Daoy (cell line): ENCODE measurements at regions not wholly inside any gene's neighbourhood (a gene's known extent, or its start where the extent isn't known, plus 50 kb on each side); places are given as distances from the start of the nearest gene placed in this dataset.

Experiments
- DNase-seq: peaks from one replicate; pipeline ENCODE4 v3.0.0-alpha.2; 2015; ENCODE audit warnings: low read depth

- no peak for DNase-seq
Measured at GRCh38 chr16:51779240-51779639, 628.2 kb upstream of the SALL1 start.

DNA sequence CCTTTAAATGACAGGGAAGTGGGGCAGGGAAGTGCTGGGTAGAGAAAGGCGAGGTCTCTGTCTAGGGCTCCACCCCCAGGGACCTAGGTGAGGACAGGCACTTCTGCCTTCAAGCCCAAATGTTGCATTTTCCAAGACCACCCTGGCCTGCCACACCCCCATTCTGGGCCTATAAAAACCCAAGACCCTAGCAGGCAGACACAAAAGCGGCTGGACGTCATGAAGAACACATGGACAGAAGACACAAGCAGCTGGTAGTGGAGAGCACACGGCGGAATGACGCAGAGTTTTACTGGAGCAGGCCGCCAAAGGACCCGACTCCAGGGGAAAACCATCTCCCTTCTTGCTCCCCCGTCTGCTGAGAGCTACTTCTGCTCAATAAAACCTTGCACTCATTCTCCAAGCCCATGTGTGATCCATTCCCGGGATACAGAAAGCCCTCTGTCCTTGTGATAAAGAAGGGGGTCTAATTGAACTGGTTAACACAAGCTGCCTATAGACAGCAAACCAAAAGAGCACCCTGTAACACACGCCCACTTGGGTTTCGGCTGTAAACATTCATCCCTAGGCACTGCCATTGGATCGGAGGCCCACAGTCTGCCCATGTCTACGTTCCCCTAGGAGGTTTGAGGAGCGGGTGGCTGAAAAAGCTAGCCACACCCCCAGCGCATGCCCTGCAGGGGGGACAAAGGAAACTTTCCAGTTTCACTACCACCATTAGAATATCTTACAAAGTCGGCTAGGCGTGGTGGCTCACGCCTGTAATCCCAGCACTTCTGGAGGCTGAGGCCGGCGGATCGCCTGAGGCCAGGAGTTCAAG is 622.2 kb upstream of the SALL1 start:
- peak; percentile 46 for DNase-seq

DNA sequence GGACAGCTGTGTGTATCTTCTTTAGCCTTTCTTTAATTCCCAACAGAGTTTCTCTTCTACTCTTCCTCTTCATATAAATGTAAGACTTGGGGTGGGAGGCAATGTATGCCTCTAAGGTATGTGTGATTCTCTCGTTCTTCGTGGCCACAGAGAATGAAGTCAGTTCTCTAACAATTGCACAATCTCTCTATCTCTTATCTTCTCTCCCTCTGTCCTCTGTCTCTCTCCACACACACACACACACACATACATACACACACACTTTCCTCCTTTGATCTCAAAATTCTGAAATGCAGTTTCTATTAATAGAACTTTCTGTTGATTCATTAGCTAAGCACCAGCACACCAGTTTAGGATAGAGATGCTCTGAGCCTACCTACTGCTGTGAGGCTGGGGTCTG is 615.7 kb upstream of the SALL1 start:
- DNase-seq: no peak

DNA sequence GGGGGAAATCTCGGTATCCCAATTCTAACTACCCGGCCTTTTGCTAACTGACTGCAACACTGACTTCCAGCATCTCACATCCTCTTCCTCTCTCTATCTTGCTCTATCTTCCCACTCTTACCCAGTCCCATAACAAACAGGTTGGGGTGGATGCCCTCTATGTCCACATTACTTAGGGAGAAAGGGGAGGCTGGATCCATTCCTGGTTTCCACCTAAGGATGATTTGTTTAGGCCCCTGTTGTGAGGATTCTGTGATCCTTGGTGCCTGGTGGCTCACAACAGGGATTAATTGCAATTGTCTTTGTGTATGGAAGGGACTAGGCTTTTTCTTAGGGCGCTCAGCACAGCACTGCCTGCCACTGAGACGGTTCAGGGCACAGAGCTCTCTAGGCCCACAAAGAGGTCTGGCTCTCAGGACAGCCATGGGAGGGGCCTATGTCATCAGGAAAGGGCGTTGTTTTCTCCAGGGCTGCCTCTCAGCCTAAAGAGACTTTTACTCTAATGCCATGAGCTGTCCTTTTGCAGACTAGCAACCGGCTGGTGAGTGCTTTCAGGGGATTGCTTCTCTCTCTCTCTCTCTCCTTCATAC is 612.1 kb upstream of the SALL1 start:
- DNase-seq: no peak

DNA sequence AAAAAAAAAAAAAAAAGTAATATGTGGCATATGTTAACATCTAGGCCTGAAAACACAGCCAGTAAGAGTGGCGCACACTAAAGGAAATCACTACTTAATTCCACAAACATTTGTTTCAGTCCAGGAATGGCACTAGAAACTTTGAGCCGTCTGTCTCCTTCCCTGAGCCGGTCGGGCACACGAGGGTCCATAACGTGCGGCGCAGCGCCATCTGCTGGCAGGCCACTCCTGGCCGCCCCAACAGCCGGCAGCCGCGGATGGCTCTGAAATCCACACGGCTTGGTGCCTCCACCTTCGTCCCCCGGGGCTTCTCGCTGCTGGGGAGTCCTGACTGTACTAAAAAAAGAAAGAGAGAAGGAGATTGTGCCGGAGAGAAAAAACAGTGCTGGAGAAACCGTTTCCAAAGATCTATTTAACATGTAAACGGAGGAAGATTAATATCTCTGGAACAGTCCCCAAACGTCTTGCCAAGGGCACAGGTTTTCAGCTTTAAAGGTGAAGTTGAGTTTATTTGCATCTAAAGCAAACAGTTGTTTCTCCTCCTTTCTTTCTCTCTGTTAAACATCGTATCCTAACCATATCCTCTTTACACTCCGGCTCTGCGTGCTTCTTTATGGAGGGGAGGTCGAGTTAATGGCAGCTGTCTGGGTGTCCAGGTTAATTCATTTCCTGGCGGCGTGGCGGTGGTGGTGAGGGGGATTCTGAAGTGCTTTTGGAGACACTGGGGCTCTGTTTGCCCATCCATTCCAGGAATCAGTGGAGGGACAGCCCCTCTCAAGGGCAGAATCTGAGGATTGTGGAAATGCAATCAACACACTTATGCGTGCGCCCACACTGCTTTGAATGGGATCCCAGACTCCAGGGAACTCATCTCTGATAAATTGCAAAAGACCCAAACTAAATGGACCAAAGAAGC is 611.3 kb upstream of the SALL1 start:
- DNase-seq: peak; percentile 80

GRCh38 chr16:51761001-51761400 is 609.9 kb upstream of the SALL1 start:
- no peak for DNase-seq

DNA sequence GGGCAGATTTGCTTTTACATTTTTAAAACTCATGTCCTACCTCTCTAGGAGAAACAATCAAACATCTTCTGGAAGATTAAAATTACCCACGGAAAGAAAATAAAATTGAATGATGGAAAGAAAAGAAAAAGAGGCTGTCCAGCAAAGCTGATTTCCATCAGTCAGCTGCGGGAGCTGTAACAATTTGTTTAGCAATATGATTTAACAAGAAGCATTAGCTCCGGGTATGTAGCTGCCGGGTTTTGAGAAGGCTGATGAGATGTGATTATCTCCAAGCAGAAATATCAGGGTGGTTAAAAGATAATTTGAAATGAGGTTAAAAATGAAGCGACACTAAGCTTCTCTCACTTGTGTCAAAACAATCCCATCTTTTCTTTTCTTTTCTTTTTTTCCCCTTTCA is 608.9 kb upstream of the SALL1 start:
- no peak for DNase-seq

DNA sequence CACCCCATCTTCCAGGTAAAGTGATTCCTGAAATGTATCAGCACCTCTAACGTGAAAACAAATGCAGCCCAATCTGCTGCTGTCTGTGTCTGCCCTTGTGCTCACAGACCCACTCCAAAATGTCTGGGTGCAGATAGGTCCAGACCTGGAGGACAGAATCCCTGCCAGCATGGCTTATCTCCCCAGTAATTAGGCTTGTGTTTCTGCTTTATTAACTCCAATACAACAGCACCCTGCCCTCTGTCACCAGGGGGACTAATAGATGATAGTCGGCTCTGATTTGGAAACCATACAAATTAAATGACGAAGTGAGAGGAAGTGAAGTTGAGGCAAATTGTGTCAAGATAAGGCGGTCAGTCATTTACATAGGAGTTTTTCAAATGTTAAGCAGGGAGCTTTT is 608.3 kb upstream of the SALL1 start:
- DNase-seq: no peak

DNA sequence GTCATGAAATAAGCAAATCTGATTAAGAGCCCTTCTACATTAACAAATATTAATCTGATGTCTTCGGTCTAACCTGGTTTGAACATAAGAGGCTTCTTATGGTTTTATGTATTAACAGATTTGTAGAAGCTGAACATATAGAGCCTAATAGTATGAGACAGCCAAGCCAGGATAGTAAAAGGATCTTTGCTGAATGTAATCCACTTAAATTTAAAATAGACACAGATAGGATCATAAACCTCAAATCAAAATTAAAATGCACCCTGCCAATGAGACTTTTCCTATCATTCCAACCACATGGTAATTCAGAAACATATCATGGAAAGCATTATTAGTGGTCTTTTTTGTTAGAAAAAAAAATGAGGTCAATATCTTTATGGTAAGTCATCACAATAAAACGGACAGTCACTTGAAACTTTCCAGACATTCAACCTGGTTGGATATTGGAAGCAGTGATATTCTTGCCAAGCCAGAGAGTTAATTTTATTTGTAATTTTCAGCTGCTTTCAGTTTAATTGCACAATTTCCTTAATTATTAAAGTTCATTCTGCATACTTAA is 606.9 kb upstream of the SALL1 start:
- DNase-seq: no peak

DNA sequence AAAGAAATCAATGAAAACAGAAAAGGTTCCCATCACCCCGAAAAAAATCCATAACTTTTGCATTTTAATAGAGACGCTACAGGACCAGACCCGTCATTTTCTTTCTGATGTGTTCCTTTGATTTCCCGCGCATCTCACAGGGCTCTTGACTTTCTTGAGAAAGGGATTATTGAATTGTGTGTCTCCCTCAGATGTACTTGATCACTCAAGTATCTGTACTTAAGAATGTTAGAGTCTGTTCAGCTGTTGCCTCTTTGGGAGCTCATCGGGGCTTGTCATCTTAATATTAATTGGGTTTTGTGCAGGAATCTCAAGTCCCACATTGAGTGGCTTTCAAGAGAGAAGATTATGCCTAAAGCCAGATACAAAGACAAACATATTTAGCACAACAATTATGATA is 606.4 kb upstream of the SALL1 start:
- DNase-seq: no peak

GRCh38 chr16:51757124-51757470 is 606.0 kb upstream of the SALL1 start:
- no peak for DNase-seq

DNA sequence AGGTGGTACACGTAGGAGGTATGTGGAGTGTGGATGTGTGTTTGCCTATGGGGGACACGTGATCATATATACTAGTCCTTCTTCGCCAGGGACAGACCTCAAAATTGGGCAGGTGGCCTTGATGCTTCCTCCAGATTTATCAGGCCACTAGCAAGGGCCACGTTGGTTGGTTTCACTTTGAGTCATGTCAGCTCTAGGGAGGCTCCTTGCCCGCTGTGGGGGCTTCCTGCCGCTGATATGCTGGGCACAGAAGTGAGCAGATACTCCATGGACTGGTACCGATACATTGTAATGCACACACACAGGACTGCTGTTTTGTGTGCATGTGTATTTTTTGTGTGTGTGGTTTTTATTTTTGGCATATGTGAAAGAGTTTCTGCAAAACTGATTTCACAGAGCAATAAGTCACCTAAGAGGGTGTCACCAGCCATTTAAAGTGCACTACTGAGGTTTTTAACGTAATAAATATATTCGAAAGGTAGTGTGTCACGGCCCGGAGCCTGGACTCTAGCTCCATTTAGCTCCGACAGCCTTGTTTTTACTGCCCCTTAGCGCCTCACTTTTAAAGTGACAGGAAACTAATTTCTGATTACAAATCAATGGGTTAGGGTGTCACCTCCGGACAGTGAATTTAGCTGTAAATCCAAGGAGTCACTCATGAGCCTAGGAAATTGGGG is 605.5 kb upstream of the SALL1 start:
- DNase-seq: peak; percentile 25

- no peak for DNase-seq
Measured at GRCh38 chr16:51755577-51756355, 604.7 kb upstream of the SALL1 start.

- no peak for DNase-seq
Measured at GRCh38 chr16:51755039-51755501, 604.0 kb upstream of the SALL1 start.

GRCh38 chr16:51753467-51754127 is 602.5 kb upstream of the SALL1 start:
- DNase-seq: no peak

DNA sequence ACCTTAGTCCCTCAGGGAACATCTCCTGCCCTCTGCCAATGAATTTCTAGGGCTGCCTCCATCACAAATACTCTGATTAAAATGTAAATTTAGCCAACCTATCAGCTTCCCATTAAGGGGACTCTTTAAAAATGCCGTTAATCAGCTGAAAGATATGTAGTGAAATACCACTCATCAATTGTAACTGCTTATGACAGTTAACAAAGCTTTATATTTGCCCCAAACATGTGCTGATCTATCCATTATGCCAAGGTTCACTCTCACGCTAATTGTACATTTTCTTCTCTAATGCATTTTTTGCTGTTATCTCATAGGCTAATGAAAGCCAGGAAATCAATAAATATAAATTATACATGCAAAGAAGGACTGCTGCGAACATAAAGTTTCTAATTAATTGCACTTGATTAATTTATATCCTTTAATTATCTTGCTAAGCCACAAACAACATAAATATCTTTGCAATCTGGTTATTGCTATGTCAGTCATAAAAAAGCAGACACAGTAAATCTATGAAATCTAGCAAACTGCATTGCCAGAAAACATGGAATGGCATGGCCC is 601.4 kb upstream of the SALL1 start:
- no peak for DNase-seq

- DNase-seq: no peak
Measured at GRCh38 chr16:51747329-51747728, 596.3 kb upstream of the SALL1 start.

GRCh38 chr16:51734220-51734619 is 583.1 kb upstream of the SALL1 start:
- DNase-seq: no peak

GRCh38 chr16:51733181-51733580 is 582.1 kb upstream of the SALL1 start:
- DNase-seq: no peak

- no peak for DNase-seq
Measured at GRCh38 chr16:51731160-51731559, 580.1 kb upstream of the SALL1 start.
